NT2/D1 (cell line): ENCODE measurements at regions not wholly inside any gene's neighbourhood (a gene's known extent, or its start where the extent isn't known, plus 50 kb on each side); places are given as distances from the start of the nearest gene placed in this dataset.
A peak's percentile ranks its signal among the peaks of the same experiment; 100 is the strongest.

ENCODE experiments used
- DNase-seq: peaks from one replicate; pipeline ENCODE4 v3.0.0-alpha.2; 2011; ENCODE audit warnings: low read depth, low spot score
- H3K27me3 ChIP-seq: 2 replicates; pipeline ENCODE4 v1.6.0; 2011; ENCODE audit warnings: mild to moderate bottlenecking; ENCODE audit not compliant: insufficient read length, insufficient read depth
- H3K36me3 ChIP-seq: 2 replicates; pipeline ENCODE4 v1.6.1; 2011; ENCODE audit warnings: mild to moderate bottlenecking, low read length, mixed read lengths; ENCODE audit not compliant: insufficient read depth, insufficient read length
- H3K4me1 ChIP-seq: 2 replicates; pipeline ENCODE4 v1.5.1; 2011; ENCODE audit not compliant: insufficient read depth, insufficient read length
- H3K4me3 ChIP-seq: 2 replicates; pipeline ENCODE4 v1.5.1; 2011; ENCODE audit warnings: low read depth; ENCODE audit not compliant: insufficient read length
- H3K9ac ChIP-seq: 2 replicates; pipeline ENCODE4 v1.6.0; 2011; ENCODE audit warnings: low read depth; ENCODE audit not compliant: insufficient read length
- H3K9me3 ChIP-seq: 2 replicates; pipeline ENCODE4 v1.5.1; 2011; ENCODE audit warnings: mild to moderate bottlenecking, low read length; ENCODE audit not compliant: insufficient read depth
- SUZ12 ChIP-seq: IDR thresholded peaks from 2 replicates; pipeline ENCODE4 v1.6.1; 2011; ENCODE audit not compliant: insufficient read length, insufficient read depth; ENCODE audit errors: extremely low read depth
- YY1 ChIP-seq: IDR thresholded peaks from 2 replicates; pipeline ENCODE4 v1.6.1; 2011; ENCODE audit not compliant: insufficient read length, insufficient read depth
- ZNF274 ChIP-seq: IDR thresholded peaks from 2 replicates; pipeline ENCODE4 v1.6.1; 2011; ENCODE audit warnings: mild to moderate bottlenecking, low read depth, low read length

GRCh38 chr7:372932-373791 is 83.2 kb downstream of the FOXL3 start:
- no peak overlapping the region for H3K4me3 ChIP-seq
- H3K9ac ChIP-seq: no peak overlapping the region
- no peak for TF ChIP-seq SUZ12
- no peak for TF ChIP-seq ZNF274
- no peak for TF ChIP-seq YY1
- H3K9me3 ChIP-seq: no peaks in the 10 kb centered on the region
- H3K27me3 ChIP-seq: peaks cover 3% of the 10 kb centered on the region
- H3K4me1 ChIP-seq: peaks cover 17% of the 10 kb centered on the region
- no peaks in the 10 kb centered on the region for H3K36me3 ChIP-seq
- no peak for DNase-seq

GRCh38 chr7:373818-374705 is 84.1 kb downstream of the FOXL3 start:
- no peak overlapping the region for H3K4me3 ChIP-seq
- no peak overlapping the region for H3K9ac ChIP-seq

DNA sequence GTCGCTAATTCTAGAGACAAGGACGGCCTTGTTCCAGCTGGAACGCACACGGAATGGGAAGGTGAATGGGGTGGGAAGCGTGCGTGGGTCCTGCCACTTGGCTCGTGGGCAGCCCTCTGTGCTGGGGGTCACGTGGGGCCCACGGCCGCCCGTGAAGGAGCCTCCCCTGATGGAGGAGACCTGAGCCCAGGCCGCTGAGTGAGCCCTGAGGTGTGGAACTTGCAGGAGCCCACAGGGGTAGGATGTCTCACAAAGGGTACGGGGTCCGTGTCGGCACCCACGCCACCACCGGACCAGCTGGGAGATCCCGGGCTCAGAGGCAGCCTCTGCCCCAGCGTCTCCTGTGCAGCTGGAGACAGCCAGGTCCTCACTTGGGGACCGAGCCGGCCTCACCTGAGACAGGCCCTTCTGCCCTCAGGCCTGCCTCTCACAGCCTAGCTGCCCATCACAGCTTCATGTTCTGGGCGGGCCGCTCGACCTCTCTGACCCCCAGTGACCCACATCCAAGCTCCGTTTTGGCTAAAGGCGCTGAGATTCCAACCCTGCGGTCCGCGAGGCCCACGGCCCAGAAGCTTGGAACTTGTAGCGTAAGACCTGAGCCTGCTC is 84.8 kb downstream of the FOXL3 start:
- no peaks in the 10 kb centered on the region for H3K9me3 ChIP-seq
- H3K9ac ChIP-seq: peak overlapping the region; percentile 25
- peaks cover 16% of the 10 kb centered on the region for H3K27me3 ChIP-seq
- peaks cover 22% of the 10 kb centered on the region for H3K4me1 ChIP-seq
- no peak for DNase-seq
- no peak for TF ChIP-seq ZNF274
- no peak for TF ChIP-seq YY1
- TF ChIP-seq SUZ12: no peak
- no peak overlapping the region for H3K4me3 ChIP-seq
- no peaks in the 10 kb centered on the region for H3K36me3 ChIP-seq

More at GRCh38 chr7:373818-374705, 84.1 kb downstream of the FOXL3 start:
- Histone ChIP-seq H3K9me3 (no peaks in the 10 kb centered on the region), H3K4me1 (peaks cover 18% of the 10 kb centered on the region), H3K36me3 (no peaks in the 10 kb centered on the region), H3K27me3 (peaks cover 12% of the 10 kb centered on the region)
- no peak for DNase-seq
- TF ChIP-seq ZNF274 (no peak), SUZ12 (no peak), YY1 (no peak)

GRCh38 chr7:375321-375831 is 85.4 kb downstream of the FOXL3 start:
- H3K9ac ChIP-seq: no peak overlapping the region
- no peak overlapping the region for H3K4me3 ChIP-seq
- no peaks in the 10 kb centered on the region for H3K36me3 ChIP-seq
- peaks cover 16% of the 10 kb centered on the region for H3K27me3 ChIP-seq
- no peak for DNase-seq
- H3K9me3 ChIP-seq: no peaks in the 10 kb centered on the region
- TF ChIP-seq YY1: no peak
- TF ChIP-seq ZNF274: no peak
- TF ChIP-seq SUZ12: no peak
- H3K4me1 ChIP-seq: peaks cover 22% of the 10 kb centered on the region

GRCh38 chr7:375901-376305 is 85.9 kb downstream of the FOXL3 start:
- H3K9ac ChIP-seq: no peak overlapping the region
- no peaks in the 10 kb centered on the region for H3K9me3 ChIP-seq
- peaks cover 26% of the 10 kb centered on the region for H3K4me1 ChIP-seq
- H3K4me3 ChIP-seq: no peak overlapping the region
- peaks cover 18% of the 10 kb centered on the region for H3K27me3 ChIP-seq
- H3K36me3 ChIP-seq: no peaks in the 10 kb centered on the region
- TF ChIP-seq YY1 (no peak), ZNF274 (no peak), SUZ12 (no peak)
- DNase-seq: no peak

GRCh38 chr7:376306-377079 is 86.5 kb downstream of the FOXL3 start:
- Histone ChIP-seq H3K9ac (peak overlapping the region; percentile 32), H3K36me3 (no peaks in the 10 kb centered on the region), H3K27me3 (peaks cover 24% of the 10 kb centered on the region), H3K9me3 (no peaks in the 10 kb centered on the region), H3K4me3 (no peak overlapping the region), H3K4me1 (peaks cover 29% of the 10 kb centered on the region)
- DNase-seq: no peak
- no peak for TF ChIP-seq SUZ12
- no peak for TF ChIP-seq YY1
- TF ChIP-seq ZNF274: no peak
